ENCODE measurements at regions not wholly inside any gene's neighbourhood (a gene's known extent, or its start where the extent isn't known, plus 50 kb on each side); places are given as distances from the start of the nearest gene placed in this dataset.

DNA sequence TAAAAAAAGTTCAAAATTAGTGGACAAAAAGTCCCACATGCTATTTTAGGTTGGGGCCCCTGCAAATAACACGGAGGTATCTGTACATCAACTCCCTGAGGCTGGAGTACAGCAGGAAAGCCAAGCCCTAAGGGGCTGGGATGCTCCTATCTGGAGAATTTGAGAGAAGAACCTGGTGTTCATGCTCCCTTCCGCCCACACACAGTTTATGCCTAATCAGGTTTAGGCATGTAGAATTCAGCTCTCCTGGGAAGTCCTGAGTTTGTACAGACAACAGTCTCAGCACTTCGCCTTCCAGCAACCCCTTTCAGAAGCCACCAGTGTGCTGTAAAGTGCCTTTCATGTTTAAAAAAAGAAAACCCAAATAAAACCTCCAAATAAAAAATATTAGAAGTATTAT is 237.3 kb upstream of the GRIP1 start:
- no peak for DNase-seq (ENCODE audit: low read depth)
- H3K4me3 ChIP-seq (ENCODE audit: low read depth, low read length) = no peak overlapping the region
- TF ChIP-seq, protein P1, sequence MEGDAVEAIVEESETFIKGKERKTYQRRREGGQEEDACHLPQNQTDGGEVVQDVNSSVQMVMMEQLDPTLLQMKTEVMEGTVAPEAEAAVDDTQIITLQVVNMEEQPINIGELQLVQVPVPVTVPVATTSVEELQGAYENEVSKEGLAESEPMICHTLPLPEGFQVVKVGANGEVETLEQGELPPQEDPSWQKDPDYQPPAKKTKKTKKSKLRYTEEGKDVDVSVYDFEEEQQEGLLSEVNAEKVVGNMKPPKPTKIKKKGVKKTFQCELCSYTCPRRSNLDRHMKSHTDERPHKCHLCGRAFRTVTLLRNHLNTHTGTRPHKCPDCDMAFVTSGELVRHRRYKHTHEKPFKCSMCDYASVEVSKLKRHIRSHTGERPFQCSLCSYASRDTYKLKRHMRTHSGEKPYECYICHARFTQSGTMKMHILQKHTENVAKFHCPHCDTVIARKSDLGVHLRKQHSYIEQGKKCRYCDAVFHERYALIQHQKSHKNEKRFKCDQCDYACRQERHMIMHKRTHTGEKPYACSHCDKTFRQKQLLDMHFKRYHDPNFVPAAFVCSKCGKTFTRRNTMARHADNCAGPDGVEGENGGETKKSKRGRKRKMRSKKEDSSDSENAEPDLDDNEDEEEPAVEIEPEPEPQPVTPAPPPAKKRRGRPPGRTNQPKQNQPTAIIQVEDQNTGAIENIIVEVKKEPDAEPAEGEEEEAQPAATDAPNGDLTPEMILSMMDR (IDR thresholded peaks at IDR 0.05; ENCODE audit: insufficient read depth, low read length) = no peak

DNA sequence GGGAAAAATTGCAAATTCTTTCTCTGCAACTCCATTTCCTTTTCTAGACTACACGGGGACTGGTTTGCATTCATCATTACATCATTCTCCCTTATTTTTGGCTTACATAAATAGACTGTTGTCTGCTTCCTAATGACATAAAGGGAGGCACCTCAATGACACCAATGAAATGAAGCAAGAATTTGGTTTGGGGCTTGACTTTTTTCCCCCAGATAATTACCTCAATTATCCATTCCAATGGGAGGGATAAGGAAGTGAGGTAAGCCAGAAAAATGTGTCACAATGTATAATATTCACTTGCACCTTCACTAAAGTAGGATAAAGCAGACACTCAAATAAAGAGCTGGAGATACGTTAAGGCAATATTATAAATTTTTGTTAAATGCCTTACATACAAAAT is 240.6 kb upstream of the GRIP1 start:
- H3K4me3 ChIP-seq (ENCODE audit: low read depth, low read length) = no peak overlapping the region
- TF ChIP-seq, protein P1 (IDR thresholded peaks at IDR 0.05; ENCODE audit: insufficient read depth, low read length) = no peak
- DNase-seq (ENCODE audit: low read depth) = no peak

DNA sequence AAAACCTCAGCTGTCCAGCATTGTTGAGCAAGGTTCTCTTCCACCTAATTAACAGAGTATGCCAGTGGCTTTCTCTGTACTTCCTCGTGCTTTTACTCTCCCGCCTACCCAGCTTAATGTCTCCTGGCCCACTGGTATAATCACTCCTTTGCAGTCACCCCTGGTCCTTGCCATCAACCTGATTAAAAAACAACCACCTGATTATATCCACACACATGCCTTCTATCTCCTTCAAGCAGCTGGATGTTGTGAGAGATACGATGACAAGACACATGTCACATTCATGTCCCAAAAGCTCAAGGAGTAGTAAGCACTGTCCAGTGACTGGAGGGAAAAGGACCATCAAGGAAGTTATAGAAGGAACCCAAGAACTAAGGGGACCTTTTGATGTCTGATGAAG is 241.3 kb upstream of the GRIP1 start:
- TF ChIP-seq, protein P1 (IDR thresholded peaks at IDR 0.05; ENCODE audit: insufficient read depth, low read length) = no peak

DNA sequence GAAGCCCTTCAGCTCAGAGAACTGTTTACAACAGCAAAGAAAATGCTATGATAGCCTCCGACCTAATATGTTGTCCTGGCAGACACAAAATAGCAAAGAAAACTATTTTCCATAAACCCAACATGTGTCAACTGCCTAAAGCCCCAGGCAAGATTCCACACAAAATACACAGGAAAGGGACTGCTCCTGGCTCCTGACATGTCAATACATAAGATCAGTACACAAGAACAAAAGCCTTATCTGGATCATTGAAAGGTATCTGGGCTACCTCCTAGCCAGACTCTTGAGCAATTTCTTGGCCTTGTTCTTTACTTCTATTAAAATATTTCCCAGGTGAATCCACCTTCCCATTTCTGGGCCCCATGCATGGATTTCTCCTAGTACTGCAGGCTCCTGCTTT is 242.3 kb upstream of the GRIP1 start:
- DNase-seq (ENCODE audit: low read depth) = no peak
- H3K4me3 ChIP-seq (ENCODE audit: low read depth, low read length) = no peak overlapping the region
- TF ChIP-seq, protein P1 (IDR thresholded peaks at IDR 0.05; ENCODE audit: insufficient read depth, low read length) = no peak

More for the DNA sequence above, 241.3 kb upstream of the GRIP1 start:
- no peak for DNase-seq (ENCODE audit: low read depth)
- H3K4me3 ChIP-seq (ENCODE audit: low read depth, low read length) = no peak overlapping the region

DNA sequence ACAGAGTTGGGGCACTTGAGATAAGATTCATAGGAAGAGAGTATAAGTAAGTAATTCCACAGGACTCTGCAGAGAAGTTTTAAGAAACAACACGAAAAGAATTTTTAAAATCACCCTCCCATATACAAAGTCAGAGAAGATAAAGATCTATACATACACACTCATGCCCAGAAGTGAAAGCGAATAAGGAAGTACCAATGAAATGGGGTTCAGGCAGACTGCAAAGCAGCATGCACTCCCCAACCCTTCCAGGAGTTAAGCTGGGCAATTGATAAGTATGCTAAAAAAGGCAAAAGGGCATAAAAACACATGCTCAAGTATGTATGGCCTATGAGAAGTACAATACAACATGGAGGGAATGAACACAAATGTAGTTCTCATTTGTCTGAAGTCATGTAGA is 246.2 kb upstream of the GRIP1 start:
- no peak overlapping the region for H3K4me3 ChIP-seq (ENCODE audit: low read depth, low read length)
- no peak for DNase-seq (ENCODE audit: low read depth)
- TF ChIP-seq, protein P1 (IDR thresholded peaks at IDR 0.05; ENCODE audit: insufficient read depth, low read length) = no peak

DNA sequence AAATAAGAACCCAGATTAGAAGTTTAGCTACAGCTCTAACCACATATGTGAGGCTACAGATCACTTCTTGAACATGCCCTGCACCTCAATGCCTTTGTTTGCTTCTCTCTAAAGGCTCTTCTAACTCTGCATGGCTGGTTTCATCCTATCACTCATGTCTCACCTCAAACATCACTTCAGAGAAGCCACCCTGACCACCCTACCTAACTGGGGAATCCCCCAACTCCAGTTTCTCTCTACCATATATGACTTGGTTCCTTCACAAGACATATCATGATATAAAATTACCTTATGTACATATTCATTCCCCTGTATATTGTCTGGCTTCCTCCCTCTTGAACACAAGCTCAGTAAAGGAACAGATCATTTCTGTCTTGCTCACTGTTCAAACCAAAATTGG is 250.2 kb upstream of the GRIP1 start:
- no peak overlapping the region for H3K4me3 ChIP-seq (ENCODE audit: low read depth, low read length)
- TF ChIP-seq, protein P1 (IDR thresholded peaks at IDR 0.05; ENCODE audit: insufficient read depth, low read length) = no peak
- DNase-seq (ENCODE audit: low read depth) = no peak

DNA sequence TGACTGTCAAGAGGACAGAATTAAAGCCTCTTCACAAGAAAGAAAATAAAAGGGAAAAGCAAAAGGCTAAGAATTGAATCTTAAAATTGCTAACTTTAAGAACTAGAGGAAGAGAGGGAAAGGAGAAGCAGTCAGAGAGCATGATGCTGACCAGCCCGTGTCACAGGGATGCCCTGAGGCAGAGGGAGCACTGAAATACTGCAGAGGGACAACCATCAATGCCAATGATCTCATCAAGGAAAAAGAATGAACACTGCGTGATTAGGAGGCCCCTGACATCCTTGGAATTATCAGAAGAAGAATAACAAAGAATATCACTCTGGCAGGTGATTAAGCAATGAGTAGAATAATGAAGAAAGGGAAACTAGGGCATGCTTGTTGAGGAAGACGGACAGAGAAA is 252.2 kb upstream of the GRIP1 start:
- TF ChIP-seq, protein P1 (IDR thresholded peaks at IDR 0.05; ENCODE audit: insufficient read depth, low read length) = no peak
- DNase-seq (ENCODE audit: low read depth) = no peak
- H3K4me3 ChIP-seq (ENCODE audit: low read depth, low read length) = no peak overlapping the region

Data from fibroblast of the aortic adventitia (primary cell).